Endodermal cell (in vitro differentiated cells): ENCODE measurements at regions not wholly inside any gene's neighbourhood (a gene's known extent, or its start where the extent isn't known, plus 50 kb on each side); places are given as distances from the start of the nearest gene placed in this dataset.

Source experiments
- DNase-seq: peaks from one replicate; pipeline ENCODE4 v3.0.0-alpha.2; 2017
- H3K27ac ChIP-seq: 2 replicates; pipeline ENCODE4 v1.5.1; 2013; ENCODE audit warnings: mild to moderate bottlenecking, low read depth, low read length, moderate library complexity
- H3K27me3 ChIP-seq: 2 replicates; pipeline ENCODE4 v1.6.1; 2013; ENCODE audit warnings: mild to moderate bottlenecking, low read length, moderate library complexity; ENCODE audit not compliant: insufficient read depth, control insufficient read depth, poor library complexity, severe bottlenecking
- H3K36me3 ChIP-seq: 2 replicates; pipeline ENCODE4 v1.7.0; 2013; ENCODE audit warnings: mild to moderate bottlenecking, low read length, moderate library complexity; ENCODE audit not compliant: control insufficient read depth, insufficient read depth
- H3K4me1 ChIP-seq: one replicate; pipeline ENCODE4 v1.7.0; 2013; ENCODE audit warnings: low read length; ENCODE audit not compliant: control insufficient read depth, insufficient read depth
- H3K4me3 ChIP-seq: 2 replicates; pipeline ENCODE4 v1.5.1; 2013; ENCODE audit warnings: mild to moderate bottlenecking, low read length, moderate library complexity
- H3K9ac ChIP-seq: 2 replicates; pipeline ENCODE4 v1.6.1; 2013; ENCODE audit warnings: mild to moderate bottlenecking, low read length, moderate library complexity; ENCODE audit not compliant: poor library complexity, severe bottlenecking; ENCODE audit errors: extremely low read depth
- H3K9me3 ChIP-seq: 2 replicates; pipeline ENCODE4 v1.6.1; 2013; ENCODE audit warnings: mild to moderate bottlenecking, low read length, moderate library complexity; ENCODE audit not compliant: control insufficient read depth
- H3K27ac Mint-ChIP-seq: 2 replicates; pipeline ENCODE4 v1.8.0; 2020; ENCODE audit warnings: mixed read lengths
- H3K27me3 Mint-ChIP-seq: 2 replicates; pipeline ENCODE4 v1.8.0; 2021; ENCODE audit warnings: mild to moderate bottlenecking, mixed read lengths; ENCODE audit not compliant: insufficient read depth
- H3K36me3 Mint-ChIP-seq: 2 replicates; pipeline ENCODE4 v1.8.0; 2020; ENCODE audit warnings: low read depth, mixed read lengths
- H3K4me1 Mint-ChIP-seq: 2 replicates; pipeline ENCODE4 v1.8.0; 2020; ENCODE audit warnings: mixed read lengths
- H3K4me3 Mint-ChIP-seq: 2 replicates; pipeline ENCODE4 v1.8.0; 2020; ENCODE audit warnings: mild to moderate bottlenecking, moderate library complexity, mixed read lengths
- H3K9me3 Mint-ChIP-seq: 2 replicates; pipeline ENCODE4 v1.8.0; 2020; ENCODE audit warnings: mild to moderate bottlenecking, mixed read lengths
- WGBS, 2 experiments: methylation state at CpG; one replicate each; pipeline versions ENCODE4 v1.1.5 to v1.1.7; 2013; ENCODE audit warnings: missing lambda C conversion rate in 2 of 2, mixed read lengths in 1 of 2; ENCODE audit not compliant: insufficient coverage in 1 of 2, insufficient read length in 1 of 2; 5-methylcytosine and 5-hydroxymethylcytosine counted together
- TF ChIP-seq, protein P1 (sequence below): fragments of 200-600 bp; sonication (generic); conservative IDR thresholded peaks from 2 replicates; pipeline ENCODE4 v1.5.0; 2021; ENCODE audit warnings: antibody characterized with exemption, mild to moderate bottlenecking

DNA sequence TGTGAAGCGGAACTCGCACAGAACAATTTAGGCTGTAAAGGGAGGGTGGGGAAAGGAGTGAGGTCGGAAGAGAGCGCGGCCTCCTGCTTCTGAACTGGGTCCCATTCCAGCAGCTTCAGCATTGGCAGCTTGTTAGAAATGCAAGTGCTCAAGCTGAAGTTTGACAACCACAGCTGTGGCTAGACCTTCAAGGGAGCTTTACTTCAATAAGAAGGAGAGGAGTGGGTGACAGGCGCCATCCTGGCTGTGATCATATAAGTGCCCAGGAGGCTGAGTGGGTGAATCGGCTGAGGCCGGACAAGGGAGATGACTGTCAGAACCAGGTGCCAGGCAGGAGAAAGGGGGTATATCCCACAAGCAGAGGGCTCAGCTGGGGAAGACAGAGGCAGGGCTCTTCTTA lies 622.5 kb downstream of the GALR1 start:
- Mint-ChIP-seq H3K27ac (no peak overlapping the region), H3K9me3 (no peaks in the 10 kb centered on the region)
- WGBS, 2 experiments: 93 to 100% methylated on average over 7 to 8 of the region's 8 CpGs

DNA sequence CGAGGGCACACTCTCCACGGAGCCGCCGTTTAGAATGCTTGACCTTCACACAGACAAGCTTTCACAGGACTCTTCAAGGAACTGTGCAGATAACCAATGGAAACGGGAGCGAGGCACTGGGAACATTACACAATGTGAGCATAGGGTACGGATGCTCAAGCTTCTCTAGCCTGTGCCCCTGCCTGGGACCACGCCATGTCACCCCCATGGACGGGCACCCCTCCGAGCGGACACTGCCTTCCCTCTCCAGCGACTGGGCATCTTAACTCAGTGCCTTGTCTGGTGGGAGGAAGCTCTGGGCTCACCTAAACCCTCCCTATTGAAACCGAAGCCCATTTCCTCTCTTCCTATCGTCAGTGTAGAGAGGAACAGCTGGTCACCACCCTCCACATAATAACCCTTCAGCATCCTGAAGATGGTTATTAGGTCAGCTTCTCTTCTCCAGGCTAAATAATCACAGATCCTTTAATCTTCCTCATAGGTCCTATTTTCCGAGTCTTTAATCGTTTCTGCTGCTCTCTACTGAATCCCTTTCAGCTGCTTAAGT lies 626.7 kb downstream of the GALR1 start:
- Mint-ChIP-seq H3K27me3 (no peaks in the 10 kb centered on the region), H3K9me3 (no peaks in the 10 kb centered on the region), H3K4me1 (no peaks in the 10 kb centered on the region), H3K4me3 (no peak overlapping the region), H3K36me3 (no peaks in the 10 kb centered on the region), H3K27ac (no peak overlapping the region)
- no peak for DNase-seq
- H3K9ac ChIP-seq: no peak overlapping the region
- TF ChIP-seq, protein P1, sequence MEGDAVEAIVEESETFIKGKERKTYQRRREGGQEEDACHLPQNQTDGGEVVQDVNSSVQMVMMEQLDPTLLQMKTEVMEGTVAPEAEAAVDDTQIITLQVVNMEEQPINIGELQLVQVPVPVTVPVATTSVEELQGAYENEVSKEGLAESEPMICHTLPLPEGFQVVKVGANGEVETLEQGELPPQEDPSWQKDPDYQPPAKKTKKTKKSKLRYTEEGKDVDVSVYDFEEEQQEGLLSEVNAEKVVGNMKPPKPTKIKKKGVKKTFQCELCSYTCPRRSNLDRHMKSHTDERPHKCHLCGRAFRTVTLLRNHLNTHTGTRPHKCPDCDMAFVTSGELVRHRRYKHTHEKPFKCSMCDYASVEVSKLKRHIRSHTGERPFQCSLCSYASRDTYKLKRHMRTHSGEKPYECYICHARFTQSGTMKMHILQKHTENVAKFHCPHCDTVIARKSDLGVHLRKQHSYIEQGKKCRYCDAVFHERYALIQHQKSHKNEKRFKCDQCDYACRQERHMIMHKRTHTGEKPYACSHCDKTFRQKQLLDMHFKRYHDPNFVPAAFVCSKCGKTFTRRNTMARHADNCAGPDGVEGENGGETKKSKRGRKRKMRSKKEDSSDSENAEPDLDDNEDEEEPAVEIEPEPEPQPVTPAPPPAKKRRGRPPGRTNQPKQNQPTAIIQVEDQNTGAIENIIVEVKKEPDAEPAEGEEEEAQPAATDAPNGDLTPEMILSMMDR: no peak
- no peaks in the 10 kb centered on the region for H3K36me3 ChIP-seq
- no peaks in the 10 kb centered on the region for H3K27me3 ChIP-seq
- WGBS, 2 experiments: 93 to 95% methylated on average over 8 to 16 of the region's 16 CpGs
- no peak overlapping the region for H3K27ac ChIP-seq
- no peaks in the 10 kb centered on the region for H3K4me1 ChIP-seq
- no peaks in the 10 kb centered on the region for H3K9me3 ChIP-seq
- H3K4me3 ChIP-seq: no peak overlapping the region

More for the DNA sequence above, 622.5 kb downstream of the GALR1 start:
- Histone ChIP-seq H3K4me3 (no peak overlapping the region), H3K27ac (no peak overlapping the region), H3K9me3 (no peaks in the 10 kb centered on the region), H3K36me3 (no peaks in the 10 kb centered on the region), H3K9ac (no peak overlapping the region), H3K4me1 (no peaks in the 10 kb centered on the region), H3K27me3 (no peaks in the 10 kb centered on the region)
- Mint-ChIP-seq H3K27me3 (no peaks in the 10 kb centered on the region), H3K4me3 (no peak overlapping the region), H3K36me3 (no peaks in the 10 kb centered on the region), H3K4me1 (peaks cover 5% of the 10 kb centered on the region)
- TF ChIP-seq, protein P1: no peak
- no peak for DNase-seq

DNA sequence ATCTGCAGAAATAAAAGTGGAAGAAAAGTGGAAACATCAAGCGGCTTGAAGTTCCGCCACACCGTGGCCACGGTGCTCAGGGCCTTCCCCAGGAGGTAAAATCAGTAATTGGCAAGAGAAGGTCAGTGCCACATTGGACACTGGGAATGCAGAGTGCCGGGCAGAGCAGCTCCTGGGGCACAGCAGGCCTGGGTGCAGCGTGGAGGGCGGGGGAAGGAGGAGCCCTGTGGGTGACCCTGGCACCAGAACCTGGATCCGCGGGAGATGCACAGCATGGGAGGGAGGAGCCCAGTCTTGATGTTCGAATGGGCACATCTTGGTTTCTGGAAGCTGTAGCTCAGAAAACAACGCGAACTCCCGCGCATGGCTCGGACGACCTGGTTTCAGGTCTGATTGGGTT lies 630.2 kb downstream of the GALR1 start:
- Histone ChIP-seq H3K36me3 (no peaks in the 10 kb centered on the region), H3K27me3 (no peaks in the 10 kb centered on the region), H3K9ac (no peak overlapping the region), H3K27ac (no peak overlapping the region), H3K9me3 (no peaks in the 10 kb centered on the region), H3K4me1 (no peaks in the 10 kb centered on the region), H3K4me3 (no peak overlapping the region)
- Mint-ChIP-seq H3K27ac (no peak overlapping the region), H3K4me3 (no peak overlapping the region), H3K4me1 (no peaks in the 10 kb centered on the region), H3K9me3 (peaks cover 8% of the 10 kb centered on the region), H3K27me3 (no peaks in the 10 kb centered on the region), H3K36me3 (no peaks in the 10 kb centered on the region)
- no peak for DNase-seq
- 87 to 95% methylated on average over 13 to 16 of the region's 16 CpGs for WGBS, 2 experiments
- TF ChIP-seq, protein P1: no peak
